SK-N-MC (cell line): ENCODE measurements at regions not wholly inside any gene's neighbourhood (a gene's known extent, or its start where the extent isn't known, plus 50 kb on each side); places are given as distances from the start of the nearest gene placed in this dataset.

Source experiments
- DNase-seq: peaks from one replicate; pipeline ENCODE4 v3.0.0-alpha.2; 2011; ENCODE audit warnings: low read depth, low spot score
- H3K27ac ChIP-seq: fragments of 200-600 bp; sonication (generic); 2 replicates; pipeline ENCODE4 v1.5.1; 2016; ENCODE audit warnings: mixed run types
- H3K36me3 ChIP-seq: fragments of 200-600 bp; sonication (generic); 2 replicates; pipeline ENCODE4 v1.6.1; 2017; ENCODE audit warnings: antibody characterized with exemption, low read length, mixed read lengths; ENCODE audit not compliant: insufficient read depth
- H3K4me3 ChIP-seq: fragments of 200-600 bp; sonication (generic); 2 replicates; pipeline ENCODE4 v1.5.1; 2016
- H3K9ac ChIP-seq: fragments of 200-600 bp; sonication (generic); 2 replicates; pipeline ENCODE4 v1.8.0; 2017; ENCODE audit warnings: mixed run types, mixed read lengths; ENCODE audit not compliant: insufficient read length
- H3K9me3 ChIP-seq: fragments of 200-600 bp; sonication (generic); 2 replicates; pipeline ENCODE4 v1.6.1; 2017; ENCODE audit warnings: low read depth, mild to moderate bottlenecking, antibody characterized with exemption, low read length, moderate library complexity, mixed read lengths
- EZH2 ChIP-seq: fragments of 200-600 bp; sonication (generic); IDR thresholded peaks from one replicate; pipeline ENCODE4 v1.6.1; 2017; ENCODE audit warnings: antibody characterized with exemption
- FOXP2 ChIP-seq: optimal IDR thresholded peaks from 2 replicates; pipeline ENCODE3; 2011; ENCODE audit warnings: mild to moderate bottlenecking, moderate library complexity; ENCODE audit not compliant: insufficient read depth; ENCODE audit errors: extremely low read length, control extremely low read depth
- POLR2AphosphoS5 ChIP-seq: IDR thresholded peaks from 2 replicates; pipeline ENCODE4 v1.6.1; 2012; ENCODE audit warnings: mild to moderate bottlenecking, low read depth, low read length, borderline replicate concordance

GRCh38 chr21:19566975-19567374 lies 1163.4 kb upstream of the TMPRSS15 start:
- Histone ChIP-seq H3K9me3 (no peaks in the 10 kb centered on the region), H3K4me3 (no peak overlapping the region), H3K27ac (no peak overlapping the region), H3K9ac (no peak overlapping the region), H3K36me3 (no peaks in the 10 kb centered on the region)
- DNase-seq, result no peak
- no peak for TF ChIP-seq POLR2AphosphoS5
- TF ChIP-seq FOXP2, result no peak
- TF ChIP-seq EZH2, result no peak

GRCh38 chr21:19577381-19577780 lies 1173.8 kb upstream of the TMPRSS15 start:
- H3K4me3 ChIP-seq, result no peak overlapping the region
- no peak for DNase-seq
- no peak overlapping the region for H3K9ac ChIP-seq
- no peaks in the 10 kb centered on the region for H3K36me3 ChIP-seq
- no peak overlapping the region for H3K27ac ChIP-seq
- TF ChIP-seq POLR2AphosphoS5, result no peak
- no peak for TF ChIP-seq FOXP2
- TF ChIP-seq EZH2, result no peak
- H3K9me3 ChIP-seq, result no peaks in the 10 kb centered on the region

DNA sequence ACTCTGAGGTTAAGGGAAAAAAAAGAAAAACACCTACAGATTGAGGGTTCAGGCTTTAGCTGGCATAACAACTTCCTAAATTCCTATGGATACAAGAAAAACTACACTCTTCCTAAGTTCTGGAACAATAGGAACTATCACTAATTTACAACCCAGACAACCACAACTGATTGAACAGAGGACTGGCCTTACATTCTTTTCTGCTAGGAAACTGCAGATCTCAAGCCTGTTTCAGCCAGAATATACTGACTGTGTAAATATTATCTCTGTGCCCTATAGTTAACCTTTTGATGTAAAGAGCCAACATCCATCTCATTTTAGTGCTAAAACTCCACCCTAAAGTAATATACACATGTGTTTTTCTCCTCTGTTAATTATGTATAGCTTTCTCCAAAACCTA lies 1186.5 kb upstream of the TMPRSS15 start:
- Histone ChIP-seq H3K36me3 (no peaks in the 10 kb centered on the region), H3K4me3 (no peak overlapping the region), H3K9ac (no peak overlapping the region), H3K27ac (no peak overlapping the region), H3K9me3 (no peaks in the 10 kb centered on the region)
- TF ChIP-seq FOXP2 (no peak), POLR2AphosphoS5 (no peak), EZH2 (no peak)
- no peak for DNase-seq

GRCh38 chr21:19603011-19603593 lies 1199.5 kb upstream of the TMPRSS15 start:
- Histone ChIP-seq H3K27ac (no peak overlapping the region), H3K4me3 (no peak overlapping the region), H3K36me3 (no peaks in the 10 kb centered on the region), H3K9me3 (no peaks in the 10 kb centered on the region), H3K9ac (no peak overlapping the region)
- no peak for DNase-seq
- TF ChIP-seq FOXP2 (no peak), EZH2 (no peak), POLR2AphosphoS5 (no peak)

- DNase-seq, result no peak
- no peaks in the 10 kb centered on the region for H3K9me3 ChIP-seq
- no peaks in the 10 kb centered on the region for H3K36me3 ChIP-seq
- H3K4me3 ChIP-seq, result no peak overlapping the region
- TF ChIP-seq FOXP2, result no peak
- no peak for TF ChIP-seq EZH2
- TF ChIP-seq POLR2AphosphoS5, result no peak
- H3K27ac ChIP-seq, result no peak overlapping the region
- H3K9ac ChIP-seq, result no peak overlapping the region
These were observed 1204.6 kb upstream of the TMPRSS15 start for GRCh38 chr21:19608101-19608621.

- no peak for TF ChIP-seq FOXP2
- no peak for TF ChIP-seq POLR2AphosphoS5
- no peak for TF ChIP-seq EZH2
These were observed 1206.0 kb upstream of the TMPRSS15 start for GRCh38 chr21:19609611-19610010.

DNA sequence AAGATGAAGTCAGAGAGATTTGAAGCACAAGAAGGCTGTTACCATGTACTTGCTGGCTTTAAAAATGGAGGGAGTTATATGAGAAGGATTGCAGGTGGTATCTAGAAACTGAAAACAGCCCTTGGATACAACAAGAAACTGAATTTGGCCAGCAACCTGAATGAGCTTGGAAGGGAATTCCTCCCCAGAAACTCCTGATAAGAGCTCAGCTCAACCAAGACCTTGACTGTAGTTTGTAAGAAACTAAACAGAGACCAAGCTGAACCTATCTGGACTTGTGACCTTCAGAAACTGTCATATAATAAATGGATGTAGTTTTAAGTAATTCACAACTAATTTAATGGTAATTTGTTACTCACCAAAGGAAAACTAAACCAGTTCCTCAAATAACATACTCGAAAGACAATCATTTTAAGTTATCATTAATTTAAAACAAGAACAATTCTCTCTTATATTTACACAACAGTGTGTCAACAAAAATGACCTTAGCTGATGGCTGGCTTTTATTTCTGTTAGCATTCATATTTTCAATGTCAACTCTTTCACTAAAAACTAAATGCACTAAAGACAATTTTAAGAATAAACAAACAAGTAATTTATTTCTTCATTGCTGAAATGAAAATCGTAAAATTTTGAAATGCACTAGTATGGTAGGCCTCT lies 1218.4 kb upstream of the TMPRSS15 start:
- Histone ChIP-seq H3K9ac (no peak overlapping the region), H3K36me3 (no peaks in the 10 kb centered on the region), H3K9me3 (no peaks in the 10 kb centered on the region), H3K4me3 (no peak overlapping the region), H3K27ac (no peak overlapping the region)
- TF ChIP-seq POLR2AphosphoS5, result no peak
- no peak for TF ChIP-seq FOXP2
- TF ChIP-seq EZH2, result no peak
- DNase-seq, result no peak

More at GRCh38 chr21:19609611-19610010, 1206.0 kb upstream of the TMPRSS15 start:
- Histone ChIP-seq H3K27ac (no peak overlapping the region), H3K36me3 (no peaks in the 10 kb centered on the region), H3K9me3 (no peaks in the 10 kb centered on the region), H3K9ac (no peak overlapping the region), H3K4me3 (no peak overlapping the region)
- DNase-seq, result no peak

DNA sequence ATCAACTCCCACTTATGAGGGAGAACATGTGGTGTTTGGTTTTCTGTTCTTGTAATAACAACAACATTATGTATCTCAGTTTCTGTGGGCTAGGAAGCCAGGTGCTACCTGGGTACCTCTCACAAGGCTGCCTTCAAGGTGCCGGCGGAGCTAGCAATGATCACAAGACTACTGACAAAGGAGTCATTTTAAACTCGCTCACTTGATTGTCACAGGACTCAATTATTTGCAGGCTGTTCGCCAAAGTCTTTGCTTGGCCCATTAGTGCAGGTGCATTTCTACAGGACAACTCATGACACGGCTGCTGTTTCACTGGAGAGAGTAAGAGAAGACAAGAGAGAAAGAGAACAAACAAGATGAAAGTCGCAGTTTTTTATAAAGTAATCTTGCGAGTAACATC lies 1237.4 kb upstream of the TMPRSS15 start:
- no peak for DNase-seq
- Histone ChIP-seq H3K27ac (no peak overlapping the region), H3K36me3 (no peaks in the 10 kb centered on the region), H3K9me3 (no peaks in the 10 kb centered on the region), H3K9ac (no peak overlapping the region), H3K4me3 (no peak overlapping the region)
- TF ChIP-seq POLR2AphosphoS5, result no peak
- TF ChIP-seq EZH2, result no peak
- TF ChIP-seq FOXP2, result no peak

DNA sequence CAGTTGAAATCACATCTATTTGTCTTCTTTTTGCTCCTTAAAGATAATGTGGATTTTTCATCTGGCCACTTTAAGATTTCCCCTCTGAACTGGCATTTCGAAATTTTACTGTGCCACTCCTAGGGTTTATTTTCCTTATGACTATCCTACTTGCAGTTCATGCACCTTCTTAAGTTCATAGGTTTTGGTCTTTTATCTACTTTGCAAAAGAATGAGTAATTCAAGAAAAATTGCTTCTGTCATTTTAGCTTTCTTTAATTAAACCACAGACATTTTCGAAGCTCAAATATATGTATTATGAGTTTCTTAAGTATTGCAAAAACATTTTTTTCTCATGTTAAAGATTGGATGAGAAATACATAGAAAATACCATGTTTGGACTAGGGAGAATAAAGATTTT lies 1244.8 kb upstream of the TMPRSS15 start:
- Histone ChIP-seq H3K27ac (no peak overlapping the region), H3K9ac (no peak overlapping the region), H3K4me3 (no peak overlapping the region), H3K9me3 (no peaks in the 10 kb centered on the region), H3K36me3 (no peaks in the 10 kb centered on the region)
- DNase-seq, result no peak
- TF ChIP-seq POLR2AphosphoS5 (no peak), EZH2 (no peak), FOXP2 (no peak)
